NB4 (cell line): ENCODE measurements at regions not wholly inside any gene's neighbourhood (a gene's known extent, or its start where the extent isn't known, plus 50 kb on each side); places are given as distances from the start of the nearest gene placed in this dataset.

Source experiments
- MAX ChIP-seq: IDR thresholded peaks from 2 replicates; pipeline ENCODE4 v1.6.1; 2011; ENCODE audit warnings: low read depth, low read length
- MYC ChIP-seq: IDR thresholded peaks from 2 replicates; pipeline ENCODE4 v1.6.1; 2011; ENCODE audit warnings: low read depth, low read length
- POLR2A ChIP-seq: IDR thresholded peaks from 2 replicates; pipeline ENCODE4 v1.6.1; 2011; ENCODE audit warnings: mild to moderate bottlenecking; ENCODE audit not compliant: insufficient read length; ENCODE audit errors: extremely low read depth
- TF ChIP-seq, protein P1 (sequence below): IDR thresholded peaks from one replicate; pipeline ENCODE4 v1.5.1; 2012; ENCODE audit warnings: low read depth, low read length

- no peak for TF ChIP-seq POLR2A
- TF ChIP-seq, protein P1, sequence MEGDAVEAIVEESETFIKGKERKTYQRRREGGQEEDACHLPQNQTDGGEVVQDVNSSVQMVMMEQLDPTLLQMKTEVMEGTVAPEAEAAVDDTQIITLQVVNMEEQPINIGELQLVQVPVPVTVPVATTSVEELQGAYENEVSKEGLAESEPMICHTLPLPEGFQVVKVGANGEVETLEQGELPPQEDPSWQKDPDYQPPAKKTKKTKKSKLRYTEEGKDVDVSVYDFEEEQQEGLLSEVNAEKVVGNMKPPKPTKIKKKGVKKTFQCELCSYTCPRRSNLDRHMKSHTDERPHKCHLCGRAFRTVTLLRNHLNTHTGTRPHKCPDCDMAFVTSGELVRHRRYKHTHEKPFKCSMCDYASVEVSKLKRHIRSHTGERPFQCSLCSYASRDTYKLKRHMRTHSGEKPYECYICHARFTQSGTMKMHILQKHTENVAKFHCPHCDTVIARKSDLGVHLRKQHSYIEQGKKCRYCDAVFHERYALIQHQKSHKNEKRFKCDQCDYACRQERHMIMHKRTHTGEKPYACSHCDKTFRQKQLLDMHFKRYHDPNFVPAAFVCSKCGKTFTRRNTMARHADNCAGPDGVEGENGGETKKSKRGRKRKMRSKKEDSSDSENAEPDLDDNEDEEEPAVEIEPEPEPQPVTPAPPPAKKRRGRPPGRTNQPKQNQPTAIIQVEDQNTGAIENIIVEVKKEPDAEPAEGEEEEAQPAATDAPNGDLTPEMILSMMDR, result no peak
- TF ChIP-seq MAX, result no peak
- no peak for TF ChIP-seq MYC
These were observed 316.7 kb upstream of the KLF3 start for GRCh38 chr4:38347251-38347650.
